Smooth muscle cell of the brain vasculature (primary cell): ENCODE measurements at regions not wholly inside any gene's neighbourhood (a gene's known extent, or its start where the extent isn't known, plus 50 kb on each side); places are given as distances from the start of the nearest gene placed in this dataset.
A peak's percentile ranks its signal among the peaks of the same experiment; 100 is the strongest.

ENCODE experiments used
- DNase-seq: peaks from one replicate; pipeline ENCODE4 v3.0.0-alpha.2; 2012; ENCODE audit warnings: low read depth, low spot score

- no peak for DNase-seq
Measured at GRCh38 chr4:111483375-111484169, 661.7 kb upstream of the FAM241A start.

- no peak for DNase-seq
Measured at GRCh38 chr4:111492496-111492895, 652.8 kb upstream of the FAM241A start.

DNA sequence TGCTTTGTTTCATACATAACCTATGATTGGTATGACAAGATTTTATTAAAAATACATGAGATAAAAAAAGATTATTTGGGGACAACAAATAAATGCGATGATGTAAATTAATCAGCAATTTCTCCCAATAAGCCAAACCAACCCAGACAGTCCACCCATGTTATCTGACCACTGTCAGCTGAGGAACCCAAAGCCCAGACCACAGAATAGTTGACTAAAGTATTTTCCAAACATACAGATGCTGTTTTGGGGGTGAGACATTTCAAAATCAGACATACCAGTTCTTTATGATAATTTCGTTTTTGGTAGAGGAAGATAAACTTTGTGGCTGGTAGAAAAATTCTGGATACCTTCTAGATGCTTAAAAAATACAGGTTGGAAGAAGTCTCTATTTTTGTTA lies 650.8 kb upstream of the FAM241A start:
- DNase-seq = no peak

DNA sequence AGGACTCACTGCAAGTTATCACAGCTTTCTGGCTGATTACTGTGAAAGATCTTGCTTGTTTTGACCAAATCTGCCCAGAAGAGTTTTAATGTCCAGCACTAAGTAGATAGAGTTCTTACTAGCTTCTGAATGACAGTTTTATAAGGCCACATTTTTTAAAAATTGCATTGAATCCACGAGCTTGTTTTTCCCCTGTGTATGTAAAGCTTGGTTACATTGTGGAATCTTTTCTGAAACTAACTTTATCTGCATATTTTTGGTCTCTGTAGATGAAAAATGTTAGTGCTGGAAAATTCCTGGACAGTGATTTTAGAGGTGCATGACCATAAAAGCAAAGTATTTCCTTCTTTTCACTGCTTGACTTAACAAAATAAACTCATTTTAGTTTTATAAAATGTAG lies 650.3 kb upstream of the FAM241A start:
- no peak for DNase-seq

DNA sequence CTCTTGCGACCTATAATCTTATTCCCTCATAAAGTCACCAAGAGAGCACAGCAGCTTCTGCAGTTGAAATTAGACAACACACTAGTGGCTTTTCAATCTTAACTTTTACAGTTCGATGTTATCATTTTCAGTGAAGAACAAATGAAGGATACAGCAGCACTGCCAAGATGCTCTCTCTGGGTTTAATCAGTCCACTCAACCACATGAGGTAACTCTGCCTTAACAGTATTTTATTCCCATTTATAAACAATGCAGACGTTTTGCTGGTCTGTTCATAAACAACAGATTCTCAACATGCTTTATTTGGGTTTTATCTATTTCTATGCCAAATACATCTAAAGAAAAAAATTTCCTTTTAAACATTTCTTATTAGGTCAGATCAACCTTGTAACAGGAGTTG lies 646.0 kb upstream of the FAM241A start:
- no peak for DNase-seq

GRCh38 chr4:111499706-111500105 lies 645.5 kb upstream of the FAM241A start:
- DNase-seq = no peak

GRCh38 chr4:111500858-111501257 lies 644.4 kb upstream of the FAM241A start:
- DNase-seq = no peak

GRCh38 chr4:111501946-111502345 lies 643.3 kb upstream of the FAM241A start:
- no peak for DNase-seq

GRCh38 chr4:111502626-111503025 lies 642.6 kb upstream of the FAM241A start:
- no peak for DNase-seq

DNA sequence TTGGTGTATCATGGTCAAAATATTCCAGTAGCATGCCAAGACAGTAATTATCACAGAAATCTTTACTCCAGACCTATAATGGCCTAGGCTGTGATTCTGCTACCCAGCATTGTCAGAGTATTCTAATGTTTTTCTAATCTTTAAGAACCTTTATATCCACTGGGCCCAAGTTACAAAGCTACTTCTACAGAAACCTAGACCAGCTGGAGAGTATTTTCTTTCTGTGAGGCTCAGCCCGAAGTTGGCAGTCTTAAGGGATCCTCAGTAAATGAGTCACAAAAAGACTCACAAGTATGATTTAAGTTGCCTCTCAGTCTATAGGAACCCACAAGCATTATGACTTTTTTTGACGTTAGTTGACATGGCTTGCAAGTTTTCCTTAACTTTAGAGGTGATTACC lies 638.5 kb upstream of the FAM241A start:
- no peak for DNase-seq

GRCh38 chr4:111510535-111510934 lies 634.7 kb upstream of the FAM241A start:
- DNase-seq = no peak

- DNase-seq = peak; percentile 6
Measured at GRCh38 chr4:111512081-111512783, 633.0 kb upstream of the FAM241A start.

DNA sequence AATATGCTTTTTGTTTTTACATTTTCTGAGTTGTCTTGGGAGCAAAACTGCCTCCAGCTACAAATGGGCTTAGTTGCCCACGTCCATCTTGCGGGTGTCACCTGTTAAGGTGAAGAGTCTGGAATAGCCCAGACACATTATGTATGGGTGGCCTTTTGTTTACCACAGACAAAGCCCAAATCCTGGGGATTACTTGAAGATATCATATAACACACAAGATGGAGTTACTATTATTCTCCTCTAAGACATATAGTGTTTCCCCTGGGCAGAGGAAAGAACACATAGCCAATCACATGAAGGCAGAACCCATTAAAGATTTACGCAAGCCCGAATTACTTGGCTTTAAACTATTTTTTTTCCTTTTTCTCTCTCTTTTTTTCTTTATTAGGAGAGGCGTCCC lies 625.6 kb upstream of the FAM241A start:
- DNase-seq = no peak

- DNase-seq = no peak
Measured at GRCh38 chr4:111530446-111530845, 614.8 kb upstream of the FAM241A start.

- DNase-seq = no peak
Measured at GRCh38 chr4:111535792-111536191, 609.5 kb upstream of the FAM241A start.

DNA sequence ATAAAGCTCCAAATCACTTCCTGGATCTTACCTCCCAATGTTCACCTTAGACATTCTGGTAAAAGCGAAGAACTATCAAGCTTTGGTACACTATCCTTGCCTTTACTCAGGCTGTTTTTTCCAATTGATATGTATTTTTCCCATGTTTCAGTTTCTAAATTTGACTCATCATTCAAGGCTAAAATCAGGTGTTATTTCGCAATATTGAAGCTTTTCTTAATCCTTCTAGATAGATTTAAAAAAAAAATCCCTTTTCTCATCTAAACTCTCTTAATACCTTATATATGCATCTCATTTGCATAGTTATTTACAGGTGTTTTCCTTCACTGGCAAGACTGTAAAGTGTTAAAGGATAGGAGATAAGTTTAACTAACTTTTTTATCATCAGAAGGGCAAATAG lies 608.1 kb upstream of the FAM241A start:
- DNase-seq = no peak

- no peak for DNase-seq
Measured at GRCh38 chr4:111537871-111538270, 607.4 kb upstream of the FAM241A start.

DNA sequence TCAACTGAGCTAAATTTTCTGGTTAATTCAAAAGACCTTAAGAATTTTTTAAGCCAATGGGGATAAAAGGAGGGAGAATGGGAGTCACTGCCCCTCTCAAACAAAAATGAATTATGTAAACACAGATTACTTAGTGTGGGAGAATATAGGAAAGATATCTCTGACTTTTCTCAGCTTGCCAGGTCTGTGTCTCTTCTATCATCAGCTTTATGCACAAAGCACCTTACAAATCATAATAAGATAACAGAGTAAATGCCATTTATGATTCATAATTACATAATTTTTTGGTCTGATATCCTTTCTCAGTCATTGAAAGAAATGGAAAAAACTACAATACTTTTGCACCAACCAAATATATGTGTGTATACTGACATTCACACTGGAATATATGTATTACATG lies 604.6 kb upstream of the FAM241A start:
- no peak for DNase-seq

- DNase-seq = no peak
Measured at GRCh38 chr4:111542056-111542455, 603.2 kb upstream of the FAM241A start.

GRCh38 chr4:111546881-111547280 lies 598.4 kb upstream of the FAM241A start:
- no peak for DNase-seq

- DNase-seq = no peak
Measured at GRCh38 chr4:111556141-111556781, 589.0 kb upstream of the FAM241A start.

DNA sequence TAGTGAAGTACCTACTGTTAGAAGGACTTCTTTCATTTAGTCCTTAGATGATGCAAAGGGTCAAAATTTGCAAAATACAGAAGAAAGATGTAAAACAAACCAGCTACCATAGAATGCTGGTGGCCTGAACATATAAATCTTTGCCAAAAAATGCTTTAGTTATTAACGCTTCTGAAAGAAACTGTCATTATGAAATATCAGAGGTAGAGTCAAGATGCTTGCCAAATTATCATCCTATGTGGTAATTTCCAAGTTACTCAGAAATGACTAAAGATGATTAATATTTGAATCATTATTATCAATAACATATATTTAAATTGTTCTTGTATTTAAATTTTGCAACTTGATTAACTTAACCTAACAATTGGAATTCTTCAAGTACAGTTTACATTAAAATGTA lies 588.4 kb upstream of the FAM241A start:
- DNase-seq = no peak

- DNase-seq = no peak
Measured at GRCh38 chr4:111562826-111563225, 582.4 kb upstream of the FAM241A start.
